ENCODE measurements at regions not wholly inside any gene's neighbourhood (a gene's known extent, or its start where the extent isn't known, plus 50 kb on each side); places are given as distances from the start of the nearest gene placed in this dataset.

- no peak for TF ChIP-seq CTCF (IDR thresholded peaks at IDR 0.05)
- Mint-ChIP-seq H3K27me3 (ENCODE audit: low read depth) (no peaks in the 10 kb centered on the region), H3K4me3 (ENCODE audit: unreplicated experiment) (no peak overlapping the region), H3K36me3 (ENCODE audit: low read depth) (peaks cover 4% of the 10 kb centered on the region), H3K9me3 (ENCODE audit: low read depth) (peaks cover 12% of the 10 kb centered on the region), H3K27ac (ENCODE audit: unreplicated experiment) (no peak overlapping the region), H3K4me1 (ENCODE audit: low read depth) (peaks cover 8% of the 10 kb centered on the region)
- DNase-seq (ENCODE audit: low spot score), result no peak
Observed at GRCh38 chr3:107106907-107107306, 270.3 kb upstream of the CCDC54 start.

GRCh38 chr3:107110596-107111305 lies 266.5 kb upstream of the CCDC54 start:
- H3K4me3 Mint-ChIP-seq (ENCODE audit: unreplicated experiment), result no peak overlapping the region
- DNase-seq (ENCODE audit: low spot score), result no peak
- no peaks in the 10 kb centered on the region for H3K27me3 Mint-ChIP-seq (ENCODE audit: low read depth)
- H3K27ac Mint-ChIP-seq (ENCODE audit: unreplicated experiment), result no peak overlapping the region
- no peak for TF ChIP-seq CTCF (IDR thresholded peaks at IDR 0.05)
- H3K36me3 Mint-ChIP-seq (ENCODE audit: low read depth), result peaks cover 4% of the 10 kb centered on the region
- peaks cover 9% of the 10 kb centered on the region for H3K4me1 Mint-ChIP-seq (ENCODE audit: low read depth)
- peaks cover 7% of the 10 kb centered on the region for H3K9me3 Mint-ChIP-seq (ENCODE audit: low read depth)

GRCh38 chr3:107111872-107112271 lies 265.4 kb upstream of the CCDC54 start:
- no peak for DNase-seq (ENCODE audit: low spot score)
- Mint-ChIP-seq H3K9me3 (ENCODE audit: low read depth) (peaks cover 2% of the 10 kb centered on the region), H3K36me3 (ENCODE audit: low read depth) (peaks cover 2% of the 10 kb centered on the region), H3K27ac (ENCODE audit: unreplicated experiment) (no peak overlapping the region), H3K27me3 (ENCODE audit: low read depth) (no peaks in the 10 kb centered on the region), H3K4me3 (ENCODE audit: unreplicated experiment) (no peak overlapping the region), H3K4me1 (ENCODE audit: low read depth) (peaks cover 3% of the 10 kb centered on the region)
- TF ChIP-seq CTCF (IDR thresholded peaks at IDR 0.05), result no peak

- Mint-ChIP-seq H3K4me1 (ENCODE audit: low read depth) (peaks cover 3% of the 10 kb centered on the region), H3K27me3 (ENCODE audit: low read depth) (no peaks in the 10 kb centered on the region), H3K4me3 (ENCODE audit: unreplicated experiment) (no peak overlapping the region), H3K27ac (ENCODE audit: unreplicated experiment) (no peak overlapping the region), H3K36me3 (ENCODE audit: low read depth) (peaks cover 2% of the 10 kb centered on the region), H3K9me3 (ENCODE audit: low read depth) (peaks cover 2% of the 10 kb centered on the region)
- DNase-seq (ENCODE audit: low spot score), result no peak
- TF ChIP-seq CTCF (IDR thresholded peaks at IDR 0.05), result no peak
Observed at GRCh38 chr3:107112356-107112755, 264.9 kb upstream of the CCDC54 start.

- Mint-ChIP-seq H3K27me3 (ENCODE audit: low read depth) (no peaks in the 10 kb centered on the region), H3K4me3 (ENCODE audit: unreplicated experiment) (no peak overlapping the region), H3K9me3 (ENCODE audit: low read depth) (no peaks in the 10 kb centered on the region), H3K36me3 (ENCODE audit: low read depth) (no peaks in the 10 kb centered on the region), H3K27ac (ENCODE audit: unreplicated experiment) (no peak overlapping the region), H3K4me1 (ENCODE audit: low read depth) (peaks cover 11% of the 10 kb centered on the region)
- no peak for DNase-seq (ENCODE audit: low spot score)
- no peak for TF ChIP-seq CTCF (IDR thresholded peaks at IDR 0.05)
Observed at GRCh38 chr3:107116251-107116650, 261.0 kb upstream of the CCDC54 start.

Data from chondrocyte (in vitro differentiated cells).